ENCODE measurements at regions not wholly inside any gene's neighbourhood (a gene's known extent, or its start where the extent isn't known, plus 50 kb on each side); places are given as distances from the start of the nearest gene placed in this dataset.

DNA sequence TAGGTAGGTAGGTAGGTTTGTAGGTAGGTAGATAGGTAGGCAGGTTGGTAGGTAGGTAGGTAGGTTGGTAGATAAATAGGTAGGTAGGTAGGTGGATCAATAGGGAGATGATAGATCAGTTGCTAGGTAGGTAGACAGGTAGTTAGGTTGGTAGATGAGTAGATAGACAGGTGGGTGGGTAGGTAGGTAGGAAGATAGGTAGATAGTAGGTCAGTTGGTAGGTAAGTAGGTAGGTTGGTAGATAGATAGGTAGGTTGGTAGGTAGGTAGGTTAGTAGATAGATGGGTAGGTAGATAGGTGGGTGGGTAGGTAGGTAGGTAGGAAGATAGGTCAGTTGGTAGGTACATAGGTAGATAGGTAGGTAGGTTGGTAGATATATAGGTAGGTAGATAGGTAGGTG, 72.0 kb upstream of the PDE10A start:
- FAIRE-seq (no peak), DNase-seq (ENCODE audit: low read depth) (no peak)
- Histone ChIP-seq H3K27ac (ENCODE audit: low read depth, low read length) (no peak overlapping the region), H2AFZ (ENCODE audit: low read depth, low read length) (no peak overlapping the region), H3K4me1 (ENCODE audit: insufficient read depth, low read length) (no peaks in the 10 kb centered on the region), H3K4me3 (ENCODE audit: insufficient read depth, low read depth, low read length) (no peak overlapping the region), H3K9ac (ENCODE audit: low read length) (no peak overlapping the region), H3K9me3 (ENCODE audit: insufficient read depth, low read depth, low read length) (no peaks in the 10 kb centered on the region), H3K79me2 (ENCODE audit: insufficient read depth, low read length) (no peaks in the 10 kb centered on the region), H4K20me1 (ENCODE audit: insufficient read depth, low read length) (no peaks in the 10 kb centered on the region), H3K4me2 (ENCODE audit: low read length) (no peak overlapping the region), H3K36me3 (ENCODE audit: insufficient read depth, low read length) (no peaks in the 10 kb centered on the region), H3K27me3 (ENCODE audit: insufficient read depth, low read length) (peaks cover 2% of the 10 kb centered on the region)
- H3K36me3 Mint-ChIP-seq (ENCODE audit: low read depth, unreplicated experiment): no peaks in the 10 kb centered on the region
- no peak for TF ChIP-seq EZH2 (IDR thresholded peaks at IDR 0.05; ENCODE audit: insufficient read depth, low read length)
- TF ChIP-seq, protein P1, sequence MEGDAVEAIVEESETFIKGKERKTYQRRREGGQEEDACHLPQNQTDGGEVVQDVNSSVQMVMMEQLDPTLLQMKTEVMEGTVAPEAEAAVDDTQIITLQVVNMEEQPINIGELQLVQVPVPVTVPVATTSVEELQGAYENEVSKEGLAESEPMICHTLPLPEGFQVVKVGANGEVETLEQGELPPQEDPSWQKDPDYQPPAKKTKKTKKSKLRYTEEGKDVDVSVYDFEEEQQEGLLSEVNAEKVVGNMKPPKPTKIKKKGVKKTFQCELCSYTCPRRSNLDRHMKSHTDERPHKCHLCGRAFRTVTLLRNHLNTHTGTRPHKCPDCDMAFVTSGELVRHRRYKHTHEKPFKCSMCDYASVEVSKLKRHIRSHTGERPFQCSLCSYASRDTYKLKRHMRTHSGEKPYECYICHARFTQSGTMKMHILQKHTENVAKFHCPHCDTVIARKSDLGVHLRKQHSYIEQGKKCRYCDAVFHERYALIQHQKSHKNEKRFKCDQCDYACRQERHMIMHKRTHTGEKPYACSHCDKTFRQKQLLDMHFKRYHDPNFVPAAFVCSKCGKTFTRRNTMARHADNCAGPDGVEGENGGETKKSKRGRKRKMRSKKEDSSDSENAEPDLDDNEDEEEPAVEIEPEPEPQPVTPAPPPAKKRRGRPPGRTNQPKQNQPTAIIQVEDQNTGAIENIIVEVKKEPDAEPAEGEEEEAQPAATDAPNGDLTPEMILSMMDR (IDR thresholded peaks at IDR 0.05; ENCODE audit: insufficient read depth, low read depth, low read length): no peak
- no peaks in the 10 kb centered on the region for H3K4me1 Mint-ChIP-seq (ENCODE audit: low read depth, unreplicated experiment)
- peaks cover 3% of the 10 kb centered on the region for H3K9me3 Mint-ChIP-seq (ENCODE audit: unreplicated experiment)
- no peak overlapping the region for H3K27ac Mint-ChIP-seq (ENCODE audit: unreplicated experiment)
- H3K27me3 Mint-ChIP-seq (ENCODE audit: low read depth, unreplicated experiment): peaks cover 11% of the 10 kb centered on the region
- H3K4me3 Mint-ChIP-seq (ENCODE audit: unreplicated experiment): no peak overlapping the region

DNA sequence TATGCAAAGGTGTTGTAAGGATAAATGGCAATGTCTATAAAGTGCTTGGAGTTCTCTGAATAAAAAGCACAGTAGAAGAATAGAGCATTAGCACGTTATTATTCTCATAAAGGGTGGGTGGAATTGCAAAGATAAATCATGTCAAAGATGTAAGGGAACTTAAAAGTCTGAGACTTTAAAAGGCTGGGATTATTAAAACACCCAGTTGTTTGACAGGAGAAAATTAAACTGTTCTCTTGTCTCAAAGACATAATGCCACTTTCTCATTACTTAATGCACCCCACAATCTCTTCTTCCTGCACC, 70.4 kb upstream of the PDE10A start:
- Mint-ChIP-seq H3K4me1 (ENCODE audit: low read depth, unreplicated experiment) (no peaks in the 10 kb centered on the region), H3K9me3 (ENCODE audit: unreplicated experiment) (peaks cover 3% of the 10 kb centered on the region), H3K27ac (ENCODE audit: unreplicated experiment) (no peak overlapping the region), H3K27me3 (ENCODE audit: low read depth, unreplicated experiment) (peaks cover 11% of the 10 kb centered on the region), H3K36me3 (ENCODE audit: low read depth, unreplicated experiment) (no peaks in the 10 kb centered on the region), H3K4me3 (ENCODE audit: unreplicated experiment) (no peak overlapping the region)
- Histone ChIP-seq H3K4me3 (ENCODE audit: insufficient read depth, low read depth, low read length) (no peak overlapping the region), H3K9ac (ENCODE audit: low read length) (no peak overlapping the region), H3K27me3 (ENCODE audit: insufficient read depth, low read length) (peaks cover 2% of the 10 kb centered on the region), H3K36me3 (ENCODE audit: insufficient read depth, low read length) (no peaks in the 10 kb centered on the region), H3K79me2 (ENCODE audit: insufficient read depth, low read length) (no peaks in the 10 kb centered on the region), H2AFZ (ENCODE audit: low read depth, low read length) (no peak overlapping the region), H3K9me3 (ENCODE audit: insufficient read depth, low read depth, low read length) (no peaks in the 10 kb centered on the region), H3K4me1 (ENCODE audit: insufficient read depth, low read length) (no peaks in the 10 kb centered on the region), H3K4me2 (ENCODE audit: low read length) (no peak overlapping the region), H3K27ac (ENCODE audit: low read depth, low read length) (no peak overlapping the region), H4K20me1 (ENCODE audit: insufficient read depth, low read length) (no peaks in the 10 kb centered on the region)
- no peak for FAIRE-seq
- no peak for DNase-seq (ENCODE audit: low read depth)
- TF ChIP-seq, protein P1 (IDR thresholded peaks at IDR 0.05; ENCODE audit: insufficient read depth, low read depth, low read length): no peak
- TF ChIP-seq EZH2 (IDR thresholded peaks at IDR 0.05; ENCODE audit: insufficient read depth, low read length): no peak

- Histone ChIP-seq H3K9me3 (ENCODE audit: insufficient read depth, low read depth, low read length) (no peaks in the 10 kb centered on the region), H3K27ac (ENCODE audit: low read depth, low read length) (no peak overlapping the region), H3K4me3 (ENCODE audit: insufficient read depth, low read depth, low read length) (no peak overlapping the region), H3K27me3 (ENCODE audit: insufficient read depth, low read length) (peaks cover 2% of the 10 kb centered on the region), H3K36me3 (ENCODE audit: insufficient read depth, low read length) (no peaks in the 10 kb centered on the region), H3K4me1 (ENCODE audit: insufficient read depth, low read length) (no peaks in the 10 kb centered on the region), H3K9ac (ENCODE audit: low read length) (no peak overlapping the region), H3K4me2 (ENCODE audit: low read length) (no peak overlapping the region), H3K79me2 (ENCODE audit: insufficient read depth, low read length) (no peaks in the 10 kb centered on the region), H4K20me1 (ENCODE audit: insufficient read depth, low read length) (no peaks in the 10 kb centered on the region), H2AFZ (ENCODE audit: low read depth, low read length) (no peak overlapping the region)
- TF ChIP-seq EZH2 (IDR thresholded peaks at IDR 0.05; ENCODE audit: insufficient read depth, low read length): no peak
- TF ChIP-seq, protein P1 (IDR thresholded peaks at IDR 0.05; ENCODE audit: insufficient read depth, low read depth, low read length): no peak
- Mint-ChIP-seq H3K36me3 (ENCODE audit: low read depth, unreplicated experiment) (no peaks in the 10 kb centered on the region), H3K9me3 (ENCODE audit: unreplicated experiment) (peaks cover 3% of the 10 kb centered on the region), H3K27me3 (ENCODE audit: low read depth, unreplicated experiment) (peaks cover 11% of the 10 kb centered on the region), H3K27ac (ENCODE audit: unreplicated experiment) (no peak overlapping the region), H3K4me3 (ENCODE audit: unreplicated experiment) (no peak overlapping the region), H3K4me1 (ENCODE audit: low read depth, unreplicated experiment) (no peaks in the 10 kb centered on the region)
- DNase-seq (ENCODE audit: low read depth): no peak
- FAIRE-seq: no peak
Observed at GRCh38 chr6:165732696-165733488, 69.9 kb upstream of the PDE10A start.
